ENCODE measurements at regions not wholly inside any gene's neighbourhood (a gene's known extent, or its start where the extent isn't known, plus 50 kb on each side); places are given as distances from the start of the nearest gene placed in this dataset.

- DNase-seq (ENCODE audit: extremely low read depth, low read depth), result no peak
- TF ChIP-seq, protein P1, sequence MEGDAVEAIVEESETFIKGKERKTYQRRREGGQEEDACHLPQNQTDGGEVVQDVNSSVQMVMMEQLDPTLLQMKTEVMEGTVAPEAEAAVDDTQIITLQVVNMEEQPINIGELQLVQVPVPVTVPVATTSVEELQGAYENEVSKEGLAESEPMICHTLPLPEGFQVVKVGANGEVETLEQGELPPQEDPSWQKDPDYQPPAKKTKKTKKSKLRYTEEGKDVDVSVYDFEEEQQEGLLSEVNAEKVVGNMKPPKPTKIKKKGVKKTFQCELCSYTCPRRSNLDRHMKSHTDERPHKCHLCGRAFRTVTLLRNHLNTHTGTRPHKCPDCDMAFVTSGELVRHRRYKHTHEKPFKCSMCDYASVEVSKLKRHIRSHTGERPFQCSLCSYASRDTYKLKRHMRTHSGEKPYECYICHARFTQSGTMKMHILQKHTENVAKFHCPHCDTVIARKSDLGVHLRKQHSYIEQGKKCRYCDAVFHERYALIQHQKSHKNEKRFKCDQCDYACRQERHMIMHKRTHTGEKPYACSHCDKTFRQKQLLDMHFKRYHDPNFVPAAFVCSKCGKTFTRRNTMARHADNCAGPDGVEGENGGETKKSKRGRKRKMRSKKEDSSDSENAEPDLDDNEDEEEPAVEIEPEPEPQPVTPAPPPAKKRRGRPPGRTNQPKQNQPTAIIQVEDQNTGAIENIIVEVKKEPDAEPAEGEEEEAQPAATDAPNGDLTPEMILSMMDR (IDR thresholded peaks at IDR 0.05; ENCODE audit: low read depth, low read length), result no peak
Observed at GRCh38 chr22:44627521-44628139, 74.4 kb upstream of the PRR5 start.

DNA sequence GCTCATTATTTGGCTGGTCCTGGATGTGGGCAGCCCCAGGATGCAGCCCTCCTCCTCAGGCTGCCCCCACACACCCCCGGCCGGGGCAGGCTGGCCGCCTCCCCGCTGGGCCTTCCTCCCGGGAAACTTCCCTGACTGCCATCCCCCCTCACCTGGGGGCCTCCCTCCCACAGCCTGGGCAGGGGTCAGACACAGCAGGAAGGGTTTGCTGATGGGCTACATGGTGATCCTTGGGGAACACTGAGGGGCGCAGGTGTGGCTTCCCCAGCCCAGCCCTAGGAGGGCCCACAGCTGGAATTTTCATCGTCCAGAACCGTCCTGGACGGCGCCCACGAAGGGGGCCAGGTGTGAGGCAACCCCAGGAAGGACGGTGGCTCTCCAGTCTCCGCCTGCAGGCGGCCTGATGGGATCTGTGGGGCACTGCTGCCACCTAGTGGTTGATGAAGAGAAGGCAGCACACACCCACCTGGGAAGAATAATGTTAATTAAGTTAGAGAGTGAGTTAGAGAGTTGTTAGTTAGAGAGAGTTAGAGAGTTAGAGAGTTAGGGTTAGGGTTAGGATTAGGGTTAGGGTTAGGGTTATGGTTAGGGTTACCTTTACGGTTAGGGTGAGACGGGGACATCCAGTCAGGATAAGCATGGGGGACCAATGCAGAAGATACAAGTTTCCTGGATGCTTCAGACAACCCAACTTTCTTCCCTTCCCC, 75.9 kb upstream of the PRR5 start:
- TF ChIP-seq, protein P1 (IDR thresholded peaks at IDR 0.05; ENCODE audit: low read depth, low read length), result peak; percentile 87
- no peak for DNase-seq (ENCODE audit: extremely low read depth, low read depth)

DNA sequence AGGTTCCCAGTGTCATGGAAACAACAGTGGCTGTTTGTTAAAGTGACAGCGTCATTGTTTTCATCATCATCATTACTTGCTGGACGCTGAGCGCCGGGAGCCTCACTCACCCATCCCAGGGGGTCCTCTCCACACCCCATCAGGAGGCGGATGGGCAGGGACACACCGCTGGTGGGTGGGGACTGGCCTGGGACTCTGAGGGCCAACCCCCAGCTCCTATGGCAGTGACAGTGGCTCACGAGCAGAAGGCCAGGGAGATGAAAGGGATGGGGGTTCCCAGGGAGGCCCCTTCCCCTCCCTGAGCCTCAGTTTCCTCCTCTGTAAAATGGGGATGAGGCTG, 76.6 kb upstream of the PRR5 start:
- no peak for DNase-seq (ENCODE audit: extremely low read depth, low read depth)
- TF ChIP-seq, protein P1 (IDR thresholded peaks at IDR 0.05; ENCODE audit: low read depth, low read length), result no peak

DNA sequence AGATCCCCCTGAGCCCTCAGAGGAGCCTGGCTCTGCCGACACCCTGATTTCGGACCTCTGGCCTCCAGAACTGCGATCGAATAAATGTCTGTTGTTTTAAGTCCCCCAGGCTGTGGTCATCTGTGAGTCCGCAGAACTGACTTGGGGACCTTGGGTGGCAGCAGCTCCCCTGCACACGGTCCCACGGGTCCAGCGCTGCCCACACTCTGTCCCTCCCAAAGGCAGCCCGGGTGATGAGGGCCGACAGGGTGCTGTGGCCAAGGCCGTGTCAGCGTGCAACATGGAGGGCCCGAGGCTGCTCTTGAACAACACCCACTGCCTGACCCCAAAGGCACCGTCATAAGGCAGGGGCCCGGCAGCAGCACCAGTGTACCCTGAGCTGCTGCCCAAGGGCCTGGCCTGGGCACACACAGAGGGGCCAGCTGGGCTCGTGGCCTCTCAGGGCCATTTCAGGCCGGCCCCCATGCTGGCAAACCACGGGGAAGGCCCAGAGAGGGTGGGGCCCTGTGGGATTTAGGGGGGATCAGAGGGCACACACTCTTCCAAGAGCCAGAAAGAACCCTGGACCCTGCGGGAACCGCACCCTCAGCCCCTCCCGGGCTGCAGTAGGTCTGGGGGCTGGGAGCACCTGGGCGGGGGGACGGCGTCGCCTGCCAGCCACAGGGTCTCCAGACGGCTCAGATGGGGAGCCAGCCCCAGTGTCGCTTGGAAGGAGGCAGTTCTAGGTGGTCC, 77.1 kb upstream of the PRR5 start:
- no peak for DNase-seq (ENCODE audit: extremely low read depth, low read depth)
- TF ChIP-seq, protein P1 (IDR thresholded peaks at IDR 0.05; ENCODE audit: low read depth, low read length), result no peak

DNA sequence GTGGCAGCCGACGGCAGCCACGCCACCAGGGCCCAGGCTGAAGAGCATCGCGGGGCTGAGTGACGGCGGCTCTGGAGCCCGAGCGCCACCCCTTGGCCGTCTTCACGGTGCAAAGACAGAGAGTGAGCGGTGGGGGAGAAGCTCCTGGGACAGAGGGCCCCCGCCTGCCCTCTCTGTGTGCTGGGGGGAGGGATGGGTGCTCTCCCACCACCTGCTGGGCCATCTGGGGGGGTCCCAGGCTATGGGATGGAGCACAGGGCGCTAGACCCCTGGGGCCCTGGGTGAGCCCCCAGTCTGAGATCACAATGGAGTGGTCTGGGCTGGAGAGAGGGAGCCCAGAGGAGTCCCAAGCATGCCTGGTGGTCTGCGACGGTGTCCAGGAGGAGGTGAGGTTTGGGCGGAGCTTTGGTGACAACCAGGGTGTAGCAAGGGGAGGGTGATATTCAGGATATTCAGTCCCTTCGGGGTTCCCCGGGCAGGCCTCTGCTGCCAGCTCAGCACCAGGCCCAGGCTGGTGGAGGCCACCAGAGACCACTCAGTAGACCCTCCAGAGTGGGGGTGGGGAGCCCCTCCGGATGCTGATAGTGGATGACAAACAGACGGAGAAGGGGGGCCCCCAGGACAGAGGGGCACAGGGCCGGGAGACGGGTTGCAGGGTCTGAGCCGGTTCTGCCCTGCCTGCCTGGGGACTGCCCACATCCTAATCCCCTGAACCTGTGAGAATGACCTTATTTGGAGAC, 78.1 kb upstream of the PRR5 start:
- DNase-seq (ENCODE audit: extremely low read depth, low read depth), result no peak
- TF ChIP-seq, protein P1 (IDR thresholded peaks at IDR 0.05; ENCODE audit: low read depth, low read length), result peak; percentile 51

GRCh38 chr22:44622679-44623078, 79.3 kb upstream of the PRR5 start:
- TF ChIP-seq, protein P1 (IDR thresholded peaks at IDR 0.05; ENCODE audit: low read depth, low read length), result no peak
- DNase-seq (ENCODE audit: extremely low read depth, low read depth), result no peak

- TF ChIP-seq, protein P1 (IDR thresholded peaks at IDR 0.05; ENCODE audit: low read depth, low read length), result no peak
- no peak for DNase-seq (ENCODE audit: extremely low read depth, low read depth)
Observed at GRCh38 chr22:44622147-44622427, 79.9 kb upstream of the PRR5 start.

Measured in AG09319 (cell line).